GM19025 (cell line): ENCODE measurements at regions not wholly inside any gene's neighbourhood (a gene's known extent, or its start where the extent isn't known, plus 50 kb on each side); places are given as distances from the start of the nearest gene placed in this dataset.
"Not testable (repeated sequence)": the region's sequence is repeated elsewhere in the genome, so short reads cannot be mapped to it uniquely, and the experiment has no call there.

Experiments
- ATAC-seq: cut with Tn5 transposase; IDR thresholded peaks from one replicate; pipeline ENCODE4 v1.9.1; 2021; ENCODE audit warnings: mild to moderate bottlenecking, low read depth, moderate library complexity; ENCODE audit not compliant: unreplicated experiment

- no peak for ATAC-seq
Observed at GRCh38 chr1:157460381-157460780, 91.9 kb downstream of the FCRL5 start.

- ATAC-seq: no peak
Observed at GRCh38 chr1:157457279-157457678, 95.0 kb downstream of the FCRL5 start.

GRCh38 chr1:157455318-157455717 is 97.0 kb downstream of the FCRL5 start:
- ATAC-seq: no peak

- ATAC-seq: no peak
Observed at GRCh38 chr1:157450106-157450505, 102.2 kb downstream of the FCRL5 start.

- no peak for ATAC-seq
Observed at GRCh38 chr1:157448636-157449035, 103.7 kb downstream of the FCRL5 start.

GRCh38 chr1:157446356-157446755 is 106.0 kb downstream of the FCRL5 start:
- not testable (repeated sequence) for ATAC-seq

- ATAC-seq: not testable (repeated sequence)
Observed at GRCh38 chr1:157445616-157446140, 106.6 kb downstream of the FCRL5 start.

- ATAC-seq: no peak
Observed at GRCh38 chr1:157442065-157442464, 110.2 kb downstream of the FCRL5 start.

- ATAC-seq: no peak
Observed at GRCh38 chr1:157439302-157439954, 112.9 kb downstream of the FCRL5 start.

- ATAC-seq: no peak
Observed at GRCh38 chr1:157438613-157439012, 113.7 kb downstream of the FCRL5 start.

- no peak for ATAC-seq
Observed at GRCh38 chr1:157438146-157438545, 114.2 kb downstream of the FCRL5 start.

- ATAC-seq: no peak
Observed at GRCh38 chr1:157437296-157437695, 115.0 kb downstream of the FCRL5 start.

- no peak for ATAC-seq
Observed at GRCh38 chr1:157431751-157432150, 120.6 kb downstream of the FCRL5 start.

GRCh38 chr1:157429601-157430240 is 122.6 kb downstream of the FCRL5 start:
- no peak for ATAC-seq

- not testable (repeated sequence) for ATAC-seq
Observed at GRCh38 chr1:157423764-157424163, 128.6 kb downstream of the FCRL5 start.

GRCh38 chr1:157419845-157420542 is 132.3 kb downstream of the FCRL5 start:
- no peak for ATAC-seq

GRCh38 chr1:157418659-157419058 is 133.7 kb downstream of the FCRL5 start:
- ATAC-seq: no peak

GRCh38 chr1:157418231-157418630 is 134.1 kb downstream of the FCRL5 start:
- no peak for ATAC-seq

- ATAC-seq: no peak
Observed at GRCh38 chr1:157415661-157416060, 136.7 kb downstream of the FCRL5 start.

GRCh38 chr1:157412308-157412707 is 140.0 kb downstream of the FCRL5 start:
- ATAC-seq: no peak

GRCh38 chr1:157411769-157412168 is 140.5 kb downstream of the FCRL5 start:
- ATAC-seq: no peak
